Right lobe of liver (tissue), 4 donors: ENCODE measurements at regions not wholly inside any gene's neighbourhood (a gene's known extent, or its start where the extent isn't known, plus 50 kb on each side); places are given as distances from the start of the nearest gene placed in this dataset.

Source experiments
- CTCF ChIP-seq, 4 donors: fragments of 200-600 bp in 3 of 4; fragments of 450-650 bp in 1 of 4; IDR thresholded peaks; one replicate each; pipeline versions ENCODE4 v1.5.1 to v1.8.0; 2016 to 2022; ENCODE audit warnings: antibody characterized with exemption in 4 of 4, mild to moderate bottlenecking in 2 of 4
- POLR2A ChIP-seq: fragments of 450-650 bp; IDR thresholded peaks from one replicate; pipeline ENCODE4 v1.6.1; 2017; ENCODE audit warnings: antibody characterized with exemption, mild to moderate bottlenecking
- donor health status: DM: no; HTN: no; CAD: no.
- donor health status: DM: no; HTN: no; CAD: no.
- donor health status: DM: no; HTN: yes; CAD: no.

- TF ChIP-seq CTCF (IDR thresholded peaks at IDR 0.05) (no peak), POLR2A (no peak)
Observed at GRCh38 chr2:239662413-239663120, 261.7 kb upstream of the HDAC4 start.
